Type B pancreatic cell (in vitro differentiated cells): ENCODE measurements at regions not wholly inside any gene's neighbourhood (a gene's known extent, or its start where the extent isn't known, plus 50 kb on each side); places are given as distances from the start of the nearest gene placed in this dataset.

Experiments
- DNase-seq: peaks from one replicate; pipeline ENCODE4 v3.0.0; 2021; ENCODE audit warnings: mixed read lengths; ENCODE audit not compliant: unreplicated experiment; ENCODE audit errors: extremely low spot score
- H3K27ac Mint-ChIP-seq: 2 replicates; pipeline ENCODE4 v1.8.0; 2021; ENCODE audit warnings: mild to moderate bottlenecking, mixed read lengths
- H3K27me3 Mint-ChIP-seq: 2 replicates; pipeline ENCODE4 v1.8.0; 2021; ENCODE audit warnings: mixed read lengths
- H3K36me3 Mint-ChIP-seq: 2 replicates; pipeline ENCODE4 v1.8.0; 2021; ENCODE audit warnings: mixed read lengths
- H3K4me1 Mint-ChIP-seq: one replicate; pipeline ENCODE4 v1.8.0; 2021; ENCODE audit warnings: mixed read lengths; ENCODE audit not compliant: unreplicated experiment
- H3K4me3 Mint-ChIP-seq: 2 replicates; pipeline ENCODE4 v1.8.0; 2021; ENCODE audit warnings: mild to moderate bottlenecking, mixed read lengths
- H3K9me3 Mint-ChIP-seq: 2 replicates; pipeline ENCODE4 v1.8.0; 2021; ENCODE audit warnings: mixed read lengths
- TF ChIP-seq, protein P1 (sequence below): fragments of 200-600 bp; sonication (generic); conservative IDR thresholded peaks from 2 replicates; pipeline ENCODE4 v1.5.0; 2021; ENCODE audit warnings: antibody characterized with exemption, mild to moderate bottlenecking

DNA sequence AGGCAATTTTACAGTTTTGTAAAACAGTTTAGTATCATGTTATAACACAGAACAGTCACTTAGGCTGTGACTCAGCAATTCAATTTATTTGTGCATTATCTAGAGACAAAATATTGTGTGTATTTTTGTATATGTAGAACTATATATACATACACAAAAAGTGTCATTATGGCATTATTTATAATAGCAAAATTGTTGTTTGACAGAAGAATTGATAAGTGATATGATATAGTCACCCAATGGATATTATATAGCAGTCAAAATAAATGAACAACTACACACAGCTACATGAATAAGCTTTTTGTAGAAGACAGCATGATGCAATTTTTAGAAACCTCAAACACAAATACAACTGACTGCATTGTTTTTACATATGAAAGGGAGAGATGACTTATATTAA is 334.0 kb downstream of the TRIB2 start:
- Mint-ChIP-seq H3K27me3 (peaks cover 11% of the 10 kb centered on the region), H3K36me3 (no peaks in the 10 kb centered on the region), H3K4me1 (no peaks in the 10 kb centered on the region), H3K9me3 (no peaks in the 10 kb centered on the region), H3K4me3 (no peak overlapping the region), H3K27ac (no peak overlapping the region)
- TF ChIP-seq, protein P1, sequence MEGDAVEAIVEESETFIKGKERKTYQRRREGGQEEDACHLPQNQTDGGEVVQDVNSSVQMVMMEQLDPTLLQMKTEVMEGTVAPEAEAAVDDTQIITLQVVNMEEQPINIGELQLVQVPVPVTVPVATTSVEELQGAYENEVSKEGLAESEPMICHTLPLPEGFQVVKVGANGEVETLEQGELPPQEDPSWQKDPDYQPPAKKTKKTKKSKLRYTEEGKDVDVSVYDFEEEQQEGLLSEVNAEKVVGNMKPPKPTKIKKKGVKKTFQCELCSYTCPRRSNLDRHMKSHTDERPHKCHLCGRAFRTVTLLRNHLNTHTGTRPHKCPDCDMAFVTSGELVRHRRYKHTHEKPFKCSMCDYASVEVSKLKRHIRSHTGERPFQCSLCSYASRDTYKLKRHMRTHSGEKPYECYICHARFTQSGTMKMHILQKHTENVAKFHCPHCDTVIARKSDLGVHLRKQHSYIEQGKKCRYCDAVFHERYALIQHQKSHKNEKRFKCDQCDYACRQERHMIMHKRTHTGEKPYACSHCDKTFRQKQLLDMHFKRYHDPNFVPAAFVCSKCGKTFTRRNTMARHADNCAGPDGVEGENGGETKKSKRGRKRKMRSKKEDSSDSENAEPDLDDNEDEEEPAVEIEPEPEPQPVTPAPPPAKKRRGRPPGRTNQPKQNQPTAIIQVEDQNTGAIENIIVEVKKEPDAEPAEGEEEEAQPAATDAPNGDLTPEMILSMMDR = no peak
- DNase-seq = no peak

DNA sequence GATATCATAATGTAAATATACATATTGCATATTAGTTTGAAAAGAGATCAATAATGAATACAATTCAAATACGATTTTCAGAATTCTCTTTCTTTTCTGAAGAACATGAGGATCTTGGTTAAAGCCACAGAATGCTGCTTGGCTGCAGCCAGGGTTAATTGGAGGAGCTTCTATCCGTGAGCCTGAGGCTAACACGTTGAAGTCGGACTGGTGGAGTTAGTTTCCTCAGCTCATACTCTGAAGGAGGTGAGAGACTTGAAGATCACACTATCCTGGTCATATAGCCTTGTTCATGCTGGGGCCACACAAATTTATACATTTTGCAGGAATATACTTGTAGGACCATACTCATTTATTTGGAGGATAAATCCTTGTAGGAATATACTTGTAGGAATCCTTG is 335.8 kb downstream of the TRIB2 start:
- H3K4me3 Mint-ChIP-seq = no peak overlapping the region
- H3K27me3 Mint-ChIP-seq = peaks cover 14% of the 10 kb centered on the region
- H3K4me1 Mint-ChIP-seq = no peaks in the 10 kb centered on the region
- TF ChIP-seq, protein P1 = no peak
- no peaks in the 10 kb centered on the region for H3K36me3 Mint-ChIP-seq
- no peaks in the 10 kb centered on the region for H3K9me3 Mint-ChIP-seq
- no peak for DNase-seq
- H3K27ac Mint-ChIP-seq = no peak overlapping the region

DNA sequence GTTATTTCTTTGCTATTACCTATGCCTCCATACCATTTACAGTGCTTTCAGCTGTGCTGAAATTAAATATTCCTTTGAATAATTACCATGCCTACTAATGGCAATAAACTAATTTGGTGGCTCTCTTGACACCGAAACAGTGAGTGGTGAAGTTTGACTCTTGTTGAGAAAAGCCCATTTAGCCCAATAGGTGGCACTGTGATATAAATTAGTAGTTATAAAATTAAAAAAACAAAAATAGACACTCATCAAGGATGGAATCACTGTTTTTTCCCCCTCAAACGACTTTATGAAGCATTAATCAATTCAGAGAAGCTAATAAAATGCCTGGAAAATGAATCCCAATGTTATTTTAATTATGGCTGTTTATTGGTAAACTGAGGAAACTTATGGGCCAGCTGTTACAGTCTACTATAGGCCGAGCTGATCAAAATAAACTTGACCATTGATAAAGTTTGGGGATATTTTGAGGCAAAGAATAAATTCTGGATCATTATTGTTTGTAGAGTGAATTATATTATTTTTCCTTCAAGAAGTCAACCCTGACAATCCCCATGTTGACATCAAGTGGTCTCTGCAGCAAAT is 339.6 kb downstream of the TRIB2 start:
- TF ChIP-seq, protein P1 = peak; percentile 78

DNA sequence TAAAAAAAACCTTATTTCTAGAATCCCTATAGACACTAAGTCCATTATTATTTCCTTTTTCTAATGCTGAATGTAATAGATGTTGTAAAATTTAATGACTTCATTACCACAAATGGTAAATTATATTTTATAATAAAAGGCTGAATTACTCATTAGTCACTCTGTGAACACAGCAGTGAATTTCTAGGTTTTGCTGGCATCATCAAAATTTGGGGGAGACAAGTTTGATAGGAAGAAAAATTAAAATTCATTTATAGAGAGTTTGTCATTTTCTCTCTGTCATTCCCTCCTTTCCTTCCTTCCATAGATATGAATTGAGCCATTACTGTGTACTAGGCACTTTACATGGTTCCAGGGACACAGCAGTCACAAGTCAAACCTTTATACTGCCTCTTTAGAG is 340.9 kb downstream of the TRIB2 start:
- Mint-ChIP-seq H3K9me3 (no peaks in the 10 kb centered on the region), H3K27ac (no peak overlapping the region), H3K4me1 (no peaks in the 10 kb centered on the region), H3K4me3 (no peak overlapping the region), H3K36me3 (no peaks in the 10 kb centered on the region), H3K27me3 (peaks cover 16% of the 10 kb centered on the region)
- TF ChIP-seq, protein P1 = no peak
- DNase-seq = no peak

More for the DNA sequence above, 339.6 kb downstream of the TRIB2 start:
- DNase-seq = no peak
- no peaks in the 10 kb centered on the region for H3K4me1 Mint-ChIP-seq
- no peaks in the 10 kb centered on the region for H3K36me3 Mint-ChIP-seq
- no peak overlapping the region for H3K27ac Mint-ChIP-seq
- no peaks in the 10 kb centered on the region for H3K9me3 Mint-ChIP-seq
- peaks cover 18% of the 10 kb centered on the region for H3K27me3 Mint-ChIP-seq
- no peak overlapping the region for H3K4me3 Mint-ChIP-seq

DNA sequence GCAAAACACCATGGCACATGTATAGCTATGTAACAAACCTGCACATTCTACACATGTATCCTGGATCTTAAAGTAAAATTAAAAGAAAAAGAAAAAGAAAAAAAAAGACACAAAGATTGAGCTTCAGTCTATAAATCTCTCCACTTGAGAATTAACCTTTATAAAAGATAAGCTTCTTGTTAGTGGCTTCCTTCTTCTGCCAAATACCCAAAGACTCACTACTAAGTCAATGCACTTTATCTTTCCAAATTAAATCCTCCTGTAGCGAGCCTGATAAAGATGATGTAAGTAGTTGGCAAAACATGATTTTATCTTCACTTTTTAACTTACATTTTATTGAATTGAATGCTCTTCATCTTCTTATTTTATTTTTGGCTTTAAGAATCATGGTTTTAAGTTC is 349.9 kb downstream of the TRIB2 start:
- Mint-ChIP-seq H3K4me3 (no peak overlapping the region), H3K27ac (no peak overlapping the region), H3K9me3 (no peaks in the 10 kb centered on the region), H3K36me3 (no peaks in the 10 kb centered on the region), H3K4me1 (no peaks in the 10 kb centered on the region), H3K27me3 (peaks cover 12% of the 10 kb centered on the region)
- no peak for DNase-seq
- TF ChIP-seq, protein P1 = no peak

DNA sequence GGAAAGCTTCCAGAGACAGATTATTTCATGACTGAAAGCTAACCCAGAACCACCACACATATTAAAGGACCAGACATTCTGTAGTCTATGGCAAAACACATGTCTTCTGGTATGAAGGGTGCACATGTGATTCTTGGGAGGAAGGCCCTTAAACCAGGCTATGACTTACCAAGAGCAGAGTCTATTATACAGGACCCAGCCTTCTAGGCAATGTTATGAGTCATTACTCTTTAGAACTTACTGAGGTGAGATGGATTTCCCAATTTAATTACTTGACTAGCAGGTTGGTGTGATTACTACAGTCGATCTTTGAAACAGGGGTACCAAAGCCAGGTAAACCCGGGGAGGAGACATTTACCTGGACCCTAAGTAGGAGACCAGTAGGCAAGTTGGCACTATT is 350.8 kb downstream of the TRIB2 start:
- peaks cover 12% of the 10 kb centered on the region for H3K27me3 Mint-ChIP-seq

More for the DNA sequence above, 350.8 kb downstream of the TRIB2 start:
- no peaks in the 10 kb centered on the region for H3K36me3 Mint-ChIP-seq
- H3K27ac Mint-ChIP-seq = no peak overlapping the region
- no peak overlapping the region for H3K4me3 Mint-ChIP-seq
- DNase-seq = no peak
- no peaks in the 10 kb centered on the region for H3K9me3 Mint-ChIP-seq
- TF ChIP-seq, protein P1 = no peak
- H3K4me1 Mint-ChIP-seq = no peaks in the 10 kb centered on the region
